ENCODE measurements at regions not wholly inside any gene's neighbourhood (a gene's known extent, or its start where the extent isn't known, plus 50 kb on each side); places are given as distances from the start of the nearest gene placed in this dataset.

- TF ChIP-seq CTCF (IDR thresholded peaks at IDR 0.05) = no peak
- TF ChIP-seq EZH2phosphoT487 (IDR thresholded peaks at IDR 0.05) = no peak
- no peak for TF ChIP-seq EZH2 (IDR thresholded peaks at IDR 0.05)
Measured at GRCh38 chr5:30937070-30937469, 256.4 kb upstream of the CDH6 start.
